SU-DHL-6 (cell line): ENCODE measurements at regions not wholly inside any gene's neighbourhood (a gene's known extent, or its start where the extent isn't known, plus 50 kb on each side); places are given as distances from the start of the nearest gene placed in this dataset.

ENCODE experiments used
- H2AFZ ChIP-seq: fragments of 200-600 bp; sonication (generic); 2 replicates; pipeline ENCODE4 v1.6.1; 2014; ENCODE audit warnings: low read depth, mild to moderate bottlenecking, moderate library complexity, mixed read lengths, antibody characterized with exemption, low read length; ENCODE audit not compliant: severe bottlenecking
- H3F3A ChIP-seq: fragments of 200-600 bp; shearing (Covaris generic); 2 replicates; pipeline ENCODE4 v1.6.0; 2016; ENCODE audit warnings: antibody characterized with exemption, mild to moderate bottlenecking; ENCODE audit not compliant: insufficient read depth
- H3K27ac ChIP-seq: fragments of 200-600 bp; sonication (generic); 2 replicates; pipeline ENCODE4 v1.5.1; 2016; ENCODE audit warnings: low read depth, mild to moderate bottlenecking, low read length, moderate library complexity, mixed read lengths
- H3K27me3 ChIP-seq: fragments of 200-600 bp; sonication (generic), shearing (Covaris generic); 2 replicates; pipeline ENCODE4 v1.6.0; 2014; ENCODE audit warnings: mild to moderate bottlenecking, low read length
- H3K36me3 ChIP-seq: fragments of 200-600 bp; sonication (generic); 2 replicates; pipeline ENCODE4 v1.6.1; 2014; ENCODE audit warnings: mild to moderate bottlenecking, low read length, mixed read lengths
- H3K4me2 ChIP-seq: fragments of 300-600, 200-600 bp; shearing (Covaris generic), sonication (generic); 2 replicates; pipeline ENCODE4 v1.6.0; 2014; ENCODE audit warnings: low read length, low read depth, mild to moderate bottlenecking; ENCODE audit not compliant: poor library complexity, severe bottlenecking
- H3K4me3 ChIP-seq: fragments of 200-600 bp; sonication (generic); 2 replicates; pipeline ENCODE4 v1.5.1; 2014; ENCODE audit warnings: antibody characterized with exemption, low read length, mild to moderate bottlenecking, mixed read lengths; ENCODE audit not compliant: insufficient read depth, poor library complexity, severe bottlenecking
- H3K79me2 ChIP-seq: fragments of 200-600 bp; sonication (generic); 2 replicates; pipeline ENCODE4 v1.6.1; 2014; ENCODE audit warnings: mild to moderate bottlenecking, low read length, moderate library complexity; ENCODE audit not compliant: insufficient read depth
- H3K9ac ChIP-seq: fragments of 200-600 bp; sonication (generic); 2 replicates; pipeline ENCODE4 v1.7.0; 2014; ENCODE audit warnings: mild to moderate bottlenecking, low read length
- H3K9me2 ChIP-seq: fragments of 200-600 bp; sonication (generic); replicated peaks from 2 replicates; pipeline ENCODE4 v1.6.1; 2014; ENCODE audit warnings: low read length; ENCODE audit not compliant: insufficient read depth
- H3K9me3 ChIP-seq: fragments of 200-600 bp; sonication (generic); 2 replicates; pipeline ENCODE4 v1.6.1; 2014; ENCODE audit warnings: low read length, mixed read lengths; ENCODE audit not compliant: insufficient read depth
- H4K20me1 ChIP-seq: fragments of 200-600 bp; sonication (generic); 2 replicates; pipeline ENCODE4 v1.6.1; 2014; ENCODE audit warnings: low read depth, mild to moderate bottlenecking, antibody characterized with exemption, low read length, moderate library complexity, mixed read lengths
- EZH2phosphoT487 ChIP-seq: fragments of 200-600 bp; sonication (generic), shearing (Covaris generic); conservative IDR thresholded peaks from 2 replicates; pipeline ENCODE4 v1.6.1; 2018; ENCODE audit warnings: mild to moderate bottlenecking, antibody characterized with exemption, low read length, moderate library complexity, mixed read lengths
- TF ChIP-seq, protein P1 (sequence below): fragments of 200-600 bp; sonication (generic); IDR thresholded peaks from one replicate; pipeline ENCODE4 v1.5.1; 2017; ENCODE audit warnings: antibody characterized with exemption, mild to moderate bottlenecking, low read length, moderate library complexity; ENCODE audit not compliant: insufficient read depth, poor library complexity, severe bottlenecking

DNA sequence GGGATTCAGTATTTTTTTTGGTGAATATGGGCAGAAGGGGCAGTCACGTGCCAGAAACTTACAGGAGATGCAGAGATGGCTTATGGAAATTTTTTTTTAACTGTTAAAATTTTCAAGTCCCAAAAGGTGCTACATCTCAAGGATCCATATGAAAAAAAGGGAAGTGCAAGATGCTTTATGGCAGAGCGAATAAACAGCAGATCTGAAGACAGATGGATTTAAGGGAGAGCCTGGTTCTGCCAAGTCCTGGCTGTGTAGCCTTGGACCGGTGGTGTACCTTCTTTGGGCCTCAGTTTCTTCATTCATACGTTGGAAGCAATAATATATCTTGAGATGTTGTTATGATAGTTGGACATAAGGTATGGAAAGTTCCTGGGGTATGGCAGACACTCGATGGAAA lies 91.5 kb upstream of the ARRDC4 start:
- no peak overlapping the region for H2AFZ ChIP-seq
- H3K4me2 ChIP-seq = no peak overlapping the region
- H3F3A ChIP-seq = no peaks in the 10 kb centered on the region
- no peaks in the 10 kb centered on the region for H4K20me1 ChIP-seq
- TF ChIP-seq EZH2phosphoT487 = no peak
- TF ChIP-seq, protein P1, sequence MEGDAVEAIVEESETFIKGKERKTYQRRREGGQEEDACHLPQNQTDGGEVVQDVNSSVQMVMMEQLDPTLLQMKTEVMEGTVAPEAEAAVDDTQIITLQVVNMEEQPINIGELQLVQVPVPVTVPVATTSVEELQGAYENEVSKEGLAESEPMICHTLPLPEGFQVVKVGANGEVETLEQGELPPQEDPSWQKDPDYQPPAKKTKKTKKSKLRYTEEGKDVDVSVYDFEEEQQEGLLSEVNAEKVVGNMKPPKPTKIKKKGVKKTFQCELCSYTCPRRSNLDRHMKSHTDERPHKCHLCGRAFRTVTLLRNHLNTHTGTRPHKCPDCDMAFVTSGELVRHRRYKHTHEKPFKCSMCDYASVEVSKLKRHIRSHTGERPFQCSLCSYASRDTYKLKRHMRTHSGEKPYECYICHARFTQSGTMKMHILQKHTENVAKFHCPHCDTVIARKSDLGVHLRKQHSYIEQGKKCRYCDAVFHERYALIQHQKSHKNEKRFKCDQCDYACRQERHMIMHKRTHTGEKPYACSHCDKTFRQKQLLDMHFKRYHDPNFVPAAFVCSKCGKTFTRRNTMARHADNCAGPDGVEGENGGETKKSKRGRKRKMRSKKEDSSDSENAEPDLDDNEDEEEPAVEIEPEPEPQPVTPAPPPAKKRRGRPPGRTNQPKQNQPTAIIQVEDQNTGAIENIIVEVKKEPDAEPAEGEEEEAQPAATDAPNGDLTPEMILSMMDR = no peak
- no peaks in the 10 kb centered on the region for H3K27me3 ChIP-seq
- H3K9ac ChIP-seq = no peak overlapping the region
- H3K9me3 ChIP-seq = no peaks in the 10 kb centered on the region
- H3K27ac ChIP-seq = no peak overlapping the region
- no peaks in the 10 kb centered on the region for H3K36me3 ChIP-seq
- no peak overlapping the region for H3K4me3 ChIP-seq
- no peaks in the 10 kb centered on the region for H3K9me2 ChIP-seq
- H3K79me2 ChIP-seq = no peaks in the 10 kb centered on the region

GRCh38 chr15:97870771-97871170 lies 89.7 kb upstream of the ARRDC4 start:
- Histone ChIP-seq H3K27me3 (no peaks in the 10 kb centered on the region), H3K4me2 (no peak overlapping the region), H4K20me1 (no peaks in the 10 kb centered on the region), H3K27ac (no peak overlapping the region), H3K9me3 (no peaks in the 10 kb centered on the region), H2AFZ (no peak overlapping the region), H3K9me2 (no peaks in the 10 kb centered on the region), H3K79me2 (no peaks in the 10 kb centered on the region), H3K4me3 (no peak overlapping the region), H3F3A (no peaks in the 10 kb centered on the region), H3K36me3 (no peaks in the 10 kb centered on the region), H3K9ac (no peak overlapping the region)
- TF ChIP-seq, protein P1 = no peak
- no peak for TF ChIP-seq EZH2phosphoT487

DNA sequence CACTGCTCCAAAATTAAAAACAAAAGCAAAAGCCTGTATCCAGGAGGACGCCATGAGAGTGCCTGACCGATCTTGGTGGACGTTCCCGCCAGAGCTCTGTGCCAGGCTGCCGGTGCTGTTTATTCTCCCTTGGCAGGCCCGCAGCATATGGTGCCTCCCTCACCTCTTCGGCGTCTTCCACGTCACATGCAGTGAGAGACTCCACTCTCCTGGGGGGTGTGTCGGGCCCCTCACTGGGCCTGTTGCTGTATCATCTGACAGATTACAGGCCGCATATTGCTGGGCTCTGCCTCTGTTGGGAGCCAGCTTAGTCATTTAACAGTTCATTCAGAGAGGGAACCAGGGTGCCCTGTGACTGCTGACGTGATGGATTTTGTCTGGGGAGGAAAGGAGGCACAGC lies 86.4 kb upstream of the ARRDC4 start:
- Histone ChIP-seq H3K4me3 (no peak overlapping the region), H4K20me1 (no peaks in the 10 kb centered on the region), H3K9me2 (no peaks in the 10 kb centered on the region), H3K27ac (no peak overlapping the region), H3K27me3 (no peaks in the 10 kb centered on the region), H3F3A (no peaks in the 10 kb centered on the region), H3K9me3 (no peaks in the 10 kb centered on the region), H3K79me2 (no peaks in the 10 kb centered on the region), H2AFZ (no peak overlapping the region), H3K4me2 (no peak overlapping the region), H3K9ac (no peak overlapping the region), H3K36me3 (no peaks in the 10 kb centered on the region)
- no peak for TF ChIP-seq EZH2phosphoT487
- TF ChIP-seq, protein P1 = no peak

DNA sequence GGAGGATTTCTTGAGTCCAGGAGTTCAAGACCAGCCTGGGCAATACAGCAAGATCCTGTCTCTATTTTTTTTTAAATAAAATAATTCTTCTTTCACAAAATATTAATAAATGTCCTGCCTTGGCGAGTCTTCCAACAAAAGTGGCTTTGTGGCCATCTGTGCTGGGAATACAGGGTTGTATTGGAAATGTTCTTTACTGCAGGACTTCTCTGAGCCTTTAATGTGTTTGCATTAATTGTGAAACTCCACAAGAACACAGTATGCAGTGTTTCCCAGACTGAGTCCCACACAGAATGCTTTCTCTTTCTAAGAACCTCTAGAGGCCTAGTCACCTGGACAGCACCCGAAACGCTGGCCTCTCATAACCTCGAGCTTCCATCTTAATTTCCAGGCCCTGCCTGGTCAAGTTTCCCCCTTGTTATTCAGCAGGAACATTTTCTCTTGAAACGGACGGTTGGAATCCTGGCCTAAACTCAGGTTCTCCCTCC lies 85.4 kb upstream of the ARRDC4 start:
- no peaks in the 10 kb centered on the region for H3F3A ChIP-seq
- H3K4me3 ChIP-seq = no peak overlapping the region
- TF ChIP-seq, protein P1 = no peak
- no peak for TF ChIP-seq EZH2phosphoT487
- no peaks in the 10 kb centered on the region for H3K36me3 ChIP-seq
- H3K9ac ChIP-seq = no peak overlapping the region
- H4K20me1 ChIP-seq = no peaks in the 10 kb centered on the region
- no peaks in the 10 kb centered on the region for H3K79me2 ChIP-seq
- H3K27ac ChIP-seq = no peak overlapping the region
- H3K4me2 ChIP-seq = no peak overlapping the region
- no peaks in the 10 kb centered on the region for H3K27me3 ChIP-seq
- no peaks in the 10 kb centered on the region for H3K9me2 ChIP-seq
- H2AFZ ChIP-seq = no peak overlapping the region
- no peaks in the 10 kb centered on the region for H3K9me3 ChIP-seq
